CMK (cell line): ENCODE measurements at regions not wholly inside any gene's neighbourhood (a gene's known extent, or its start where the extent isn't known, plus 50 kb on each side); places are given as distances from the start of the nearest gene placed in this dataset.
"Not testable (repeated sequence)": the region's sequence is repeated elsewhere in the genome, so short reads cannot be mapped to it uniquely, and the experiment has no call there.

Experiments
- DNase-seq: peaks from one replicate; pipeline ENCODE4 v3.0.0-alpha.2; 2010; ENCODE audit warnings: low read depth

DNA sequence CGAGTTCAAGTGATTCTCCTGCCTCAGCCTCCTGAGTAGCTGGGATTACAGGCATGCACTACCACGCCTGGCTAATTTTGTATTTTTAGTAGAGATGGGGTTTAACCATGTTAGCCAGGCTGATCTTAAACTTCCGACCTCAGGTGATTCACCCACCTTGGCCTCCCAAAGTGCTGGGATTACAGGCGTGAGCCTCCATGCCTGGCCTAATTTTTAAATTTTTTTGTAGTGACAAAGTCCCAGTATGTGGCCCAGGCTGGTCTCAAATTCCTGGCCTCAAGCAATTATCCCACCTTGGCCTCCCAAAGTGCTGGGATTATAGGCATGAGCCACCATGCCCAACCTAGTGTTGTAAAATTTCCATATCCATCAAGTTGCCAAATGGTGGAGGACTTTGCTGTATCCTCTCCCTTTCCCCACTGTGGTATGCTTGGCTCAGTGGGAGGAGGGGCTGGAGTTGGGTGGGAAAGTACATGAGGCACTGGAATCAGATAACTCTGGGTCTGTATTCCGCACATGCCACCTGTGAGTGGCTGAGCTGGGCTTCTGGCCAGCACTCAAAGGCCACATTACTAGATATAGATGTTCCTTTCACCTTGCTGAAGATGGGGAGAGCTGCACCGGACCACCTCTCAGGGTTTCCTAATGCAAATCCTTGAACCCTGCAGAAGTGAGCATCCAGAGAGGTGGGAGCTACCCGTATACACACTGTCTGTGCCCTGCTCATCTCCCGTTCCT is 252.6 kb downstream of the GOLGA6L6 start:
- not testable (repeated sequence) for DNase-seq

DNA sequence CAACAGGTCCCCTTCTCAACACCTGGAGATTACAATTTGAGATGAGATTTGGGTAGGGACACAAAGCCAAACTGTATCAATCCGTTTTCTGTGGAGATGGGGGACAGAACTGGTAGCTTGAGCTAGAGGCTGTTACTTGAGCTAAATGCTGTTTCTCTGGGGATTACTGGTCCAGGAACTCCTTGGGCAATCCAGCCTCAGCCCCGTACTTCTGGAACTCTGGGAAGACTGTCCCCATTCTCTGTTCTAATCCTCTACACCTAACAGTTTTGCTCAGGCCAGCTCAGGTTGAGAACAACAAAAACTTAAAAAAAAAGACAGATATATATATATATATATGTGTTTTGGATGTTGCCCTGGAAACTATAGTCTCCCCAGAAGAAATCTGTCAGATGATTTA is 255.0 kb downstream of the GOLGA6L6 start:
- not testable (repeated sequence) for DNase-seq

DNA sequence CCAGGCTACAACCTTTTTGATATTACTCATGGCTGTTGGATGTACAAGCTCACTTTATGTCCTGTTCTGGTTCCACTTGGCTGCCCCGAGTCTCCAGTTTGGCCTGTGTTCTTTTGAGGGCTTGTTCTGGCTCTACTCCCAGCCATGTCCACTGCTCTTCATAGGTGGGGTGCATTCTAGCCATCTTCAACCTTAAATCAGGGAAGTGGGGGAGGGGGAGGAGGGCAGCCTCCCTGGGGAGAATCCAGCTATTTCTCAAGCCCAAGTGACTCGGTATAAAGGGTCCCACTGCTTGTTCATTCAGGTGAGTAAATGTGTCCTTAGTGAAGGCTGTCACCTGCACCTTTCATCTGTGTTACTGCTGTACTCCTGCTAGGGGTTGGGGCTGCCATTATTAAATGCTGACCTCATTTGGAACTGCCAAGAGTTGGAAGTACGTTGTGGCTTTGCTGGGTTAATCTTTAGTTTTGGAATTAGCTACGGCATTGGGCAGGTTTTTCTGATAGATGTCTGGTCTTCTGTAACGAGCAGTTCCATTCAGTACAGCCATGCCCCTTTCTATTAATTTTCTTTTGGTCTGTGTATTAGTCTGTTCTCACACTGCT is 255.8 kb downstream of the GOLGA6L6 start:
- DNase-seq: not testable (repeated sequence)

DNA sequence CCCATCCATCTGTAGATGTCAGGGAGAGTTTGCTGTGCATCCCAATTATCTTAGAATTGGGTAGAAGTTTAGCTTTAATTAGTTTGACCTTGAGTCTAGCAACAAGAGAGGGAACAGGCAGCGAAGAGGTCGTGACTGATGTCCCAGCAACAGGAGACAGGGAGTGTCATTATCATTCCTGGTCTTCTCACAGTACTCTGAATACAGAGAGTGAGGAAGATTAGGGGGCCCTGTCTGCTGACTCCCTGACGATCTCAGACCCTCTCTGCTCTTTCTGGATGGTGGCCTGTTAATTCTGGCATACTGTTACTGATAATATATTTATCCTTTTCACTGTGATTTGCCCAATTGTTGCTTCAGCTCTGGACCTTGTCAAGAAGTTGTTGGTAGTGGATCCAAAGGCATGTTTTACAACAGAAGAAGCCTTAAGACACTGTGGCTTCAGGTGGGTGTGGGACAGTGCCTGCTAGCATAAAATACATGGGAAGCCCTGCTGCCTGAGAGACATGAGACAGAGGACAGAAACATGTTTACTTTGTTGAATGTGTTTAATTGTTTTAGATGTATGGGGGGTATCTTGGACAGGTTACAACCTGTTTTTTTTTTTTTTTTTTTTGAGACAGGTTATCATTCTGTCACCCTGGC is 256.6 kb downstream of the GOLGA6L6 start:
- DNase-seq: not testable (repeated sequence)

DNA sequence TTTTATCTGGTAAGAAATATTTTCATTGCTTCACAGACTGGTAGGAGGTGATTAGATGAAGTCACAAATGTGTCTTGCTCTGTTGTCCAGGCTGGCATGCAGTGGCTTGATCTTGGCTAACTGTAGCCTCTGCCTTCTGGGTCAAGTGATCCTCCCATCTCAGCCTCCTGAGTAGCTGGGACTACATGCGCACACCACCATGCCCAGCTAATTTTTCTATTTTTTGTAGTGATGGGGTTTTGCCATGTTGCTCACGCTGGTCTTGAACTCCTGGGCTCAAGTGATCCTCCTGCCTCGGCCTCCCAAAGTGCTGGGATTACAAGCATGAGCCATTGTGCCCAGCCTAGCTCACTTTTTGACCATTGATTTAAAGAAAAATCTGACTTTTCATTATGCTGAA is 257.9 kb downstream of the GOLGA6L6 start:
- DNase-seq: not testable (repeated sequence)

DNA sequence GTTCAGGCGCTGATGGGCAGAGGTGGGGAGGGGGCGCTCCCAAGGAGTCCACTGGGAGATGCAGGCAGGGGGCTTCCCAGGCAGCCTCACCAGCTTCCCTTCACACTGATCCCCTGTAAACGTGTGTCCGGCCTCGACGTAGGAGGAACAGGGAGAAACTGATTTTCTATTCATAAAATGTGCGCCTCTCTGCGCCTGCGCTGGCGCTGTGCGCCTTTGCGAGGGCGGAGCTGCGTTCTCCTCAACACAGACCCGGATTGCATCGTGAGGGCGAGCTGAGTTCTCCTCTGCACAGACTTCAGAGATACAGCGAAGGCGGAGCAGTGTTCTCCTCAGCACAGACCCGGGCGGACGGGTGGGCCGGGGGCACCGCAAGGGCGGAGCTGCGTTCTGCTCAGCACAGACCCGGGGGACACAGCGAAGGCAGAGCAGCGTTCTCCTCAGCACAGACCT is 259.1 kb downstream of the GOLGA6L6 start:
- DNase-seq: not testable (repeated sequence)

DNA sequence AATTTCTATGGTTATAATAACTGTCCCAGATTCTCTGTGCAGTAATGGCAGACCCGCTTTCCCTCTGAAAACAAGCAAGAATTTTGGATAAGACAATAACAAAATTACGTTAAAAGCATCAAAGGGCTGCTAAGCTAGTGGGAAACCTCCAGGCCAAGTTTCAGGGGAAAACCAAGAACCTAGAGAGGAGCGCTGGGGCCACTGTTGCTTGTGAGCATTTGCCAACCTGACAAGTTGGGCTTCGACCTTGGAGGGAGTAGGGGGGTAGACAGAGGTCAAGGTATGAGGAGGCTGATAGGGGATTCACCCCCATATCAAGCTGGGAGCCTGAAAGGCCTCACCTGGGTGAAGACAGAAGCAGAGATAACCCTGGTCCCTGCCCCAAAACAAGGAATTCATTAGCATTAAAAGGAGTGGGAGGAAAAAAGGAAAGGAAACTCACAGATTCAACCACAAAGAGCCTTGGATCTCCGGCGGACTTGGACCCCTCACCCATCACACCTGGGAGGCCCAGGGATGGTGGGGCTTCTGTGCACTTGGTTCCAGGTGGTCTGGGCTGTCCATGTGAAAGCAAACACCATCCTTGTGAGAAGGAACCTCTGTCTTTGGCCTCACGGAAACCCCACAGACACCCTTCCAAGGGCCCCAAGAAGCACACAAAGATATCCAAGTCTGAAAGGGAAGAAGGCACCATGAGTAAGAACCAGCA is 259.9 kb downstream of the GOLGA6L6 start:
- not testable (repeated sequence) for DNase-seq

DNA sequence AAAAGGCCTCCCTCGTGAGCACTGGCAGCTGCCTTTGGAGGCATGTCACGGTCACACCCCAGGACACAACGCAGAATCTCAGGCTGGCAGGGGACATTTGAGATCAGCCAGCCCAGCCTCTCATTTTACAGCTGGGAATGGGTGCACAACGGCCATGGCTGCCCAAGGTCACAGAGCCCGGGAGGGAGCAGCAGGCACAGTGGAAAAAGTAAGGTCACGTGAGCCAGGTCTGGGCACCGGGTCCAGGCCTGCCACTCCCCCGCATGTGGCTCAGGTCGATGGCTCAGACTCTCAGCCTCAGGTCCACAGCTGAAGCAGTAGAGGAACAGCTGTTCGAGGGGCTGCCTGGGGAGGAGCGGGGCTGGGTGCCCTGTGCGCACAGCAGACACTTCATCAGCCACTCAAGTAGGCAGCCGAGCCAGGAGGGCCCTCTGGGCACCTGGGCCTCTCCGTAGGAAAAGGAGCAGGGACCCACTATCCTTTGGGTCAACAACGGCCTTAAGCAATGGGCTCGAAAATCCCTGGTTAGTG is 260.6 kb downstream of the GOLGA6L6 start:
- no peak for DNase-seq

DNA sequence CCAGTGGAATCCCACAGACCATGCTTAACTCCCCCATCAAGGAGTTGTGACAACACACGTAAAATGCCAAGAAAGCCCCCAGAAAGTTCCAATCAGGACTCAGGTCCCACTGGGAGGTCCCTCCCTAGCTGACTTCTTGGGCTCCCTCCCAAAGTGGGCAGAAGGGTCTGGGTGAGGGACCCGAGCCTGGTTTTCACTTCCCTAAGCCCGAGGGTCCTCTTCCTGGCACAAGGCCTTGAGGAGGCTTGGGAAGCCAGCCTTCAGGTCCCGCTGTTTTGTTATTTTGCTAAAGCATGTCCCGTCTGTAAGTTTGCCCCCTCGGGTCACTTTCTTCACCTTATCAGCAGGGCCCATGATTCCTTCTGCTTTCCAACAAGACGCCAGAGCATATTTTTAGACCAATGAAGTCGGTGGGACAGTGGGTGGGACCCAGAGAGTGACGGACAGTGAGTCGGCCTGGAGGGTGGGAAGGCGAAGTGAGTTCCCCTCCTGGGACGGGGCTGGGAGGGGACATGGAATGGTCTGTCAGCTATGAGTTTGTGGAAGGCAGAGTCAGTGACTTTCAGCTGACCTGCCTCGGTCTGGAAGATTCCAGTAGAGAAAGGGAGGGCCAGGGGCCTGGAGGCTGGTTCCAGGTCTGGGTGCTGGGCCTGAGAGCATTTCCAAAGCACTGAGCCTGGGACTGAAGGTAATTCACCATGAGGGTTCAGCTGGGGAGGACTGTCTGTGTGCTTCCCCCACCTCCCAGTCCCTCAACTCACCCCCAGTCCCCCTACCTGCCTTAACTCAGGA is 261.3 kb downstream of the GOLGA6L6 start:
- DNase-seq: not testable (repeated sequence)

DNA sequence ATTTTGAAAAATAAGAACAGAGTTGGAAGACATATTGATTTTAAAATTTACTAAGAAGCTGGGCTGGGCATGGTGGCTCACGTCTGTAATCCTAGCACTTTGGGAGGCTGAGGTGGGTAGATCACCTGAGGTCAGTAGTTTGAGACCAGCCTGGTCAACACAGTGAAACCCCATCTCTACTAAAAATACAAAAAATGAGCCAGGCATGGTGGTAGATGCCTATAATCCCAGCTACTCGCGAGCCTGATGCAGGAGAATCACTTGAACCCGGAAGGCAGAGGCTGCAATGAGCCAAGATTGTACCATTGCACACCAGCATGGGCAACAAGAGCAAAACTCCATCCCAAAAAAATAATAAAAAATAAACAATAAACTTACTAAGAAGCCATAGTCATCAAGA is 262.5 kb downstream of the GOLGA6L6 start:
- DNase-seq: not testable (repeated sequence)

DNA sequence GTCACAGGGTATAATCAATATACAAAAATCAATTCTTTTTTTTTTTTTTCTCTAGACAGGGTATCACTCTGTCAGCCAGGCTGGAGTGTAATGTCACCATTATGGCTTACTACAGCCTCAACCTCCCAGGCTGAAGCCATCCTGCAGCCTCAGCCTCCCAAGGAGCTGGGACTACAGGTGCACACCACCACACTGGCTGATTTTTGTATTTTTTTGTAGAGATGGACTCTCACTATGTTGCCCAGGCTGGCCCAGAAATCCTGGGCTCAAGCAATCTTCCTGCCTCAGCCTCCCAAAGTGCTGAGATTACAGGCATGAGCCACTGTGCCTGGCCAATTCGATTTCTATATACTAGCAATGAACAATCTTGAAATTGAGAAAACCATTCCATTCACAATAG is 263.2 kb downstream of the GOLGA6L6 start:
- DNase-seq: not testable (repeated sequence)

DNA sequence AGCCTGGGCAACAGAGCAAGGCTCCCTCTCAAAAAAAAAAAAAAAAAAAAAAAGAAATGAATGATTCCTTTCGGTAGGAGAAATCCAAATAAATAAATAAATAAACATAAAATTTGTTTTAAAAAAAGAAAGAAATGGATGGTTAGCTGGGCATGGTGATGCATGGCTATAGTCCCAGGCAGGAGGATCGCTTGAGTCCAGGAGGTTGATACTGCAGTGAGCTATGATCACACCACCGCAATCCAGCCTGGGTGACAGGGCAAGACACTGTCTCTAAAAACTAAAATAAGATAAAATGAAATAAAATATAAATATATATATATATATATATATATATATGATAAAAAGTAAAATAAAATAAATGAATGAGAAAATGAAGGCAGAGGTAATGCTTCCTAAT is 264.1 kb downstream of the GOLGA6L6 start:
- not testable (repeated sequence) for DNase-seq

DNA sequence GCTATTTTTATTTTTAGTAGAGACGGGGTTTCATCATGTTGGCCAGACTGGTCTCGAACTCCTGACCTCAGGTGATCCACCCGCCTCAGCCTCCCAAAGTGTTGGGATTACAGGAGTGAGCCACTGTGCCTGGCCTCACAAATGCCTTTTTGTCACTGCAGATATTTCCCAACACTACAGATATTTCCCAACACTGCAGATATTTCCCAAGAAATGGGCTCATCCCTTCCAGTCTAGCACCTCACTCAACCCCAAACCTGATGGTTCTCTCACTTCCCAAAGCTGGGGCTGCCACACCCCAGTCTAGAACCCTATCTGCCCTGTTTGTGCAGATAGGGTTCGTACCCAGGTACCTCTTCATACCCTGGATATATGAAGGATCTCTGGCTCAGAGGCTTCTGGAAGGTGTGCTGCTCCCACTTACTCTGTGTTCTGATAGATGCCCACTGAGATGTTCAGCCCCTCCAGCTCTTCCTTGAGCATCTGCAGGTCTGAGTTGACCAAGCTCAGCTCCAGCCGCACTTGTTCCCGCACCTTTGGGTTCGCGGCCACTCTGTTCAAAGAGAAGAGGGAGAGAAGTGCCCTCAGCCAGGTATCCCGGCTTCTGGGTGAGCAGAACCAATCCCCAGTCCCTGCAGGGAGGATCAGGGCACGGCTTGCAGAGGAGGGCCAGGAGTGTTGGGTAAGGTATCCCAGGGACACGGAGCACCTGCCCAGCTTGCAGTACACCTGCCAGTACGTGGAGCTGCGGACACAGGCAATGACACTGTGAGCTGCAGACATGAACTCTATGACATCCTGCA is 265.1 kb downstream of the GOLGA6L6 start:
- DNase-seq: not testable (repeated sequence)

DNA sequence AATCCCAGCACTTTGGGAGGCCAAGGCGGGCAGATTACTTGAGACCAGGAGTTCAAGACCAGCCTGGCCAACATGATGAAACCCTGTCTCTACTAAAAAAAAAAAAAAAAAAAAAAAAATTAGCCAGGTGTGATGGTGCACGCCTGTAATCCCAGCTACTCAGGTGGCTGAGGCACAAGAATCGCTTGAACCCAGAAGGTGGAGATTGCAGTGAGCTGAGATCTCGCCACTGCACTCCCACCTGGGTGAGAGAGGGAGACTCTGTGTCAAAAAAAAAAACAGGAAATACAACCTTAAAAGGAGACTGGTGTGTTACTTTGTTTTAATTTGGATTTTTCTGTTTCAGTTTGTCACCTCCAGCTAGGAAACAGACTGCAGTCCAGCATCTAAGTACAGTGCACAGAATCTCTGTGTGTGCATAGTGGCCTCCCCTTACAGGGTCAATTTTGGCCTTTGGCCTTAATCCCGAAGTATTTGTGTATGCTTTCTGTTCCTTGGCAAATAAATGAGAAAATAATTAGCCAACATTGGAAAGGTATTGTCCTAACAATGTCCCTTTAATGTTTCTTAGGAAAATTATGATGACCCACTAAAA is 266.1 kb downstream of the GOLGA6L6 start:
- DNase-seq: not testable (repeated sequence)

DNA sequence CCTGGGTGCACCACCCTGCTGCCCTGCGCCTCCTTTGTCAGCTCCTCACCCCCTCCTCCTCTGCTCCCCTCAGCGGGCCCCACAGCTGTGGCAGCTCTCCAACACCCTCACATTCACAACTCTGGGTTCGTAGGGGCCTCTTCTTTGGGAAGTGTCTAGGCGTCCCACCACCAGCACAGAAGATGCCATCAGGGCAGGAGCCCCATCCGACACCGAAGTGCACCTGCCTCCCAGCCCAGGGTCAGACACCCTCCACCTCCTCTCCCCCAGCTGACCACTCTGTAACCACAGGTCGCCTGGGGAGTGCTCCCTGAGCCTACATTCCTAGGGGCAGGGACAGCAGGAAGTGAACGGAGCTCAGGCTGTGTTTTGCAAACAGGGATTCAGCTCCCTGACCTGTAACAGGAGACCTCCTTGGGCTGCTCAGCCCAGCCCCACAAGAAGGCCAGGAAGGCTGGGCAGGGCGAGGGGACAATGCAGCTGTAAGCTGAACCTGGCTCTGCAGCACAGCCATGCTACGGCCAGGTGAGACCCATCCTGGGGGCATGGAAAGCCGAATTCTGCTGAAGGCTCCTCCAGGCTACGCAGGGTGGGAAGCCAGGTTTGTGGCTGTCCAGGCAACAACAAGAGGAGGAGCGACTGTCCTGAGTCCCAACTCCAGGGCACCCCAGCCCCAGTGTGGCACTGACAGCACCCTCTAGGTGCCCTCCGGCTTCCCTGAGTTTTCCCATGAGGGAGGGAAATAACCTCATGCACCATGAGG is 269.0 kb downstream of the GOLGA6L6 start:
- no peak for DNase-seq

DNA sequence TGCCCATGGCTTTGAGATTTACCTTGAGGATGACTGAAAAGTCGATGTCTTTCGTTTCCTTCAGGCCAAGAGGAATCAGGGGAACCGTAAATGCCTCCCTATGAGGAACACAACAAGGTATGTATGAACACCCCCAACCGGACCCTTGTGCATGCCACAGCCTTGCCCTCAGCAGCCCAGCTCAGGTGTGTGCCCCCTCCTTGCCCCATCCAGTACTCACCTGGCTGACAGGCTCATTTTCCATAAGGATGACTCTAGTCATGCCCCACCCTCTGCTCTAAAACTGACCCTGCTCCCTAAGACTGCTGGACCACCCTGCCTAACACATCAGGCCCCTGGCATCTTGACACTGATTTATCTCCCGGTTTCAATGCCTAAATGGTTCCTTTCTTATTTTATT is 270.0 kb downstream of the GOLGA6L6 start:
- DNase-seq: no peak

DNA sequence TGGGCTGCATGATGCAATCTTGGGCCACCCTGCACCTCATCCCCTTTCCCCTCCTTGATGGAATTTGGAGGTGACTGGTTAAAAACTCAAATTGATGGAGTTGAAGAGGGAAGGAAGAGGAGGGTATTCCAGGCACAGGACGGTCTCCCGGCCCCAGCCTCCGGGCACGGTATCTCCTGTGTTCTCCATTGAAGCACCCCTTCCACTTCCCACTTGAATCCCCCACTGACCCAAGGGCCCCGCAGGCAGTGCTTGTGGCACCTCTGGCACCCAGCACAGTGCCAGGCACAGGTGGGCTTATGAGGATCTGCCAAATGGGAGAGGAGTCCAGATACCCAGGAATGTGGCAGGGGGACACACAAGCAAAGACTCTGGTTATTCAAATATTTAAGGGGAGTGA is 271.6 kb downstream of the GOLGA6L6 start:
- not testable (repeated sequence) for DNase-seq

DNA sequence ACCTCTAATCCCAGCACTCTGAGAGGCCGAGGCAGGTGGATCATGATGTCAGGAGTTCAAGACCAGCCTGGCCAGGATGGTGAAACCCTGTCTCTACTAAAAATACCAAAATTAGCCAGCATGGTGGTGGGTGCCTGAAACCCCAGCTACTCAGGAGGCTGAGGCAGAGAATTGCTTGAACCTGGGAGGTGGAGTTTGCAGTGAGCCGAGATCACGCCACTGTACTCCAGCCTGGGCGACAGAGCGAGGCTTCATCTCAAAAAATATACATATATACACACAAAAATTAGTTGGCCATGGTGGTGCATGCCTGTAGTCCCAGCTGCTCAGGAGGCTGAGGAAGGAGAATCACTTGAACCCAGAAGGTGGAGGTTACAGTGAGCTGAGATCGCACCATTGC is 273.6 kb downstream of the GOLGA6L6 start:
- DNase-seq: not testable (repeated sequence)

DNA sequence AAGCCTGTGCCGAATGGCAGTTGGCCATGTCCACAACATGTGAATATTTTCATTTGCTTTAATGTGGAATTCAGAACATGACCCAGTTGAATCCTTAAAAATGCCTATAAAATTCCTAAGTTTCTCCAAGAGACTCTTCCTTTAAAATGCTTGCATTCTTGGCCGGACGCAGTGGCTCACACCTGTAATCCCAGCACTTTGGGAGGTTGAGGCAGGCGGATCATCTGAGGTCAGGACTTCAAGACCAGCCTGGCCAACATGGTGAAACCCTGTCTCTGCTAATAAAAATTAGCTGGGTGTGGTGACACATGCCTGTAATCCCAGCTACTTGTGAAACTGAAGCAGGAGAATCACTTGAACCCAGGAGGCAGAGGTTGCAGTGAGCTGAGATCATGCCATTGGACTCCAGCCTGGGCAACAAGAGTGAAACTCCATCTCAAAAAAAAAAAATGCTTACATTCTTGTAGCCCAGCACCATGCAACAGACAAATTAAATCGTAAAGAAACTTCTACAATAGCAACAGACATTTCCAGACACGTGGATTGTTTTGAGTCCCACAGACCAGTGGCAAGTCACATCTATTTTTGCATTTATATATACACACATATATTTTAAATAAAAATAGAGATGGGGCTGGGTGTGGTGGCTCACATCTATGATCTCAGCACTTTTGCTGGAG is 274.4 kb downstream of the GOLGA6L6 start:
- DNase-seq: not testable (repeated sequence)
